Esophagus muscularis mucosa (tissue), 4 donors: ENCODE measurements at regions not wholly inside any gene's neighbourhood (a gene's known extent, or its start where the extent isn't known, plus 50 kb on each side); places are given as distances from the start of the nearest gene placed in this dataset.

Source experiments
- DNase-seq: peaks from one replicate; pipeline ENCODE4 v3.0.0-alpha.2; 2017; ENCODE audit errors: extremely low spot score
- H3K27ac ChIP-seq, 4 donors: fragments of 200-600 bp; sonication (generic); replicated peaks in 1 of 4; 1 replicate in 3 of 4; 2 replicates in 1 of 4; pipeline ENCODE4 v1.5.1; 2016 to 2019; ENCODE audit warnings: mild to moderate bottlenecking in 1 of 4
- H3K27me3 ChIP-seq, 4 donors: fragments of 200-600 bp; sonication (generic); one replicate each; pipeline versions ENCODE4 v1.5.1 to v1.6.0; 2016 to 2019
- H3K36me3 ChIP-seq, 4 donors: fragments of 200-600 bp; sonication (generic); one replicate each; pipeline ENCODE4 v1.5.1; 2016 to 2019
- H3K4me1 ChIP-seq, 4 donors: fragments of 200-600 bp; sonication (generic); one replicate each; pipeline ENCODE4 v1.5.1; 2016 to 2019
- H3K4me3 ChIP-seq, 4 donors: fragments of 200-600 bp; sonication (generic); 1 replicate in 2 of 4; 2 replicates in 2 of 4; pipeline ENCODE4 v1.5.1; 2016 to 2019; ENCODE audit warnings: mild to moderate bottlenecking in 4 of 4, moderate library complexity in 1 of 4
- H3K9me3 ChIP-seq, 4 donors: fragments of 200-600 bp; sonication (generic); 1 replicate in 3 of 4; 2 replicates in 1 of 4; pipeline ENCODE4 v1.5.1; 2016 to 2019
- EP300 ChIP-seq: sonication (generic); formaldehyde crosslinking; IDR thresholded peaks from one replicate; pipeline ENCODE4 v1.6.1; 2017; ENCODE audit warnings: antibody characterized with exemption
- POLR2A ChIP-seq: fragments of 450-650 bp; IDR thresholded peaks from one replicate; pipeline ENCODE4 v1.6.1; 2017; ENCODE audit warnings: antibody characterized with exemption, moderate library complexity, mild to moderate bottlenecking, low read depth
- POLR2AphosphoS5 ChIP-seq, 2 donors: sonication (generic); formaldehyde crosslinking; IDR thresholded peaks; one replicate each; pipeline ENCODE4 v1.6.1; 2017; ENCODE audit warnings: antibody characterized with exemption in 2 of 2
- WGBS: methylation state at CpG from one replicate; pipeline ENCODE4 v1.1.5; 2018; 5-methylcytosine and 5-hydroxymethylcytosine counted together
- intact Hi-C: fragments of 100-400 bp; cut with DNase I; formaldehyde crosslinking; loops from one replicate; pipeline ENCODE4 v1.15.1; 2023
- TF ChIP-seq, protein P1 (sequence below), 3 experiments: fragments of 200-600 bp in 2 of 3; fragments of 450-650 bp in 1 of 3; sonication (generic) in 2 of 3; IDR thresholded peaks; one replicate each; pipeline ENCODE4 v1.5.1; 2017 to 2019; ENCODE audit warnings: antibody characterized with exemption in 3 of 3, mild to moderate bottlenecking in 2 of 3, moderate library complexity in 1 of 3

DNA sequence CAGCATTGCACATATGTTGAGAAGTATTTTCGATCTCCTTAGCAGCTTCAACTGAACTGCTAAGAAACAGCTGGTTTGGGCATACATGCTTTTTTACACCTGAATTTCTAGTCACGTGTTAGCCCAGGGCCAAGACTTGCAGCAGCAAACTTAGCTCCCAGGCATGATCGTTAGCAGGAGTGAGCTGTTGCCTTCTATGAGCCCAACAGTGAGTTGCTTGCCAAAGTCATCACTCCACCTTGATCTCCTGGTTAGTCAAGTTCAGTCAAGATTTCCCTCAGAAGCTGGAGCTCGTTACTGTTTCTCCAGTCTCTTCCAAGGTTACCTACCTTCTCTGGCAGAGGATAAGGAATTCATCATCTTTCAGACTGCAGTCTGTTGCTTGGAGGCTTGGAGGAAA lies 100.4 kb upstream of the SEMA6D start:
- no peaks in the 10 kb centered on the region for H3K27me3 ChIP-seq
- H3K27ac ChIP-seq = no peak overlapping the region
- no peaks in the 10 kb centered on the region for H3K4me1 ChIP-seq
- TF ChIP-seq POLR2AphosphoS5 (IDR thresholded peaks at IDR 0.05) = no peak
- TF ChIP-seq, protein P1, sequence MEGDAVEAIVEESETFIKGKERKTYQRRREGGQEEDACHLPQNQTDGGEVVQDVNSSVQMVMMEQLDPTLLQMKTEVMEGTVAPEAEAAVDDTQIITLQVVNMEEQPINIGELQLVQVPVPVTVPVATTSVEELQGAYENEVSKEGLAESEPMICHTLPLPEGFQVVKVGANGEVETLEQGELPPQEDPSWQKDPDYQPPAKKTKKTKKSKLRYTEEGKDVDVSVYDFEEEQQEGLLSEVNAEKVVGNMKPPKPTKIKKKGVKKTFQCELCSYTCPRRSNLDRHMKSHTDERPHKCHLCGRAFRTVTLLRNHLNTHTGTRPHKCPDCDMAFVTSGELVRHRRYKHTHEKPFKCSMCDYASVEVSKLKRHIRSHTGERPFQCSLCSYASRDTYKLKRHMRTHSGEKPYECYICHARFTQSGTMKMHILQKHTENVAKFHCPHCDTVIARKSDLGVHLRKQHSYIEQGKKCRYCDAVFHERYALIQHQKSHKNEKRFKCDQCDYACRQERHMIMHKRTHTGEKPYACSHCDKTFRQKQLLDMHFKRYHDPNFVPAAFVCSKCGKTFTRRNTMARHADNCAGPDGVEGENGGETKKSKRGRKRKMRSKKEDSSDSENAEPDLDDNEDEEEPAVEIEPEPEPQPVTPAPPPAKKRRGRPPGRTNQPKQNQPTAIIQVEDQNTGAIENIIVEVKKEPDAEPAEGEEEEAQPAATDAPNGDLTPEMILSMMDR (IDR thresholded peaks at IDR 0.05) = no peak
- TF ChIP-seq POLR2A = no peak
- TF ChIP-seq EP300 = no peak
- no peaks in the 10 kb centered on the region for H3K36me3 ChIP-seq
- no peak overlapping the region for H3K4me3 ChIP-seq
- H3K9me3 ChIP-seq = no peaks in the 10 kb centered on the region
- DNase-seq = no peak
- intact Hi-C loops = no loop called here
- WGBS = 83% methylated on average over 4 of the region's 4 CpGs

DNA sequence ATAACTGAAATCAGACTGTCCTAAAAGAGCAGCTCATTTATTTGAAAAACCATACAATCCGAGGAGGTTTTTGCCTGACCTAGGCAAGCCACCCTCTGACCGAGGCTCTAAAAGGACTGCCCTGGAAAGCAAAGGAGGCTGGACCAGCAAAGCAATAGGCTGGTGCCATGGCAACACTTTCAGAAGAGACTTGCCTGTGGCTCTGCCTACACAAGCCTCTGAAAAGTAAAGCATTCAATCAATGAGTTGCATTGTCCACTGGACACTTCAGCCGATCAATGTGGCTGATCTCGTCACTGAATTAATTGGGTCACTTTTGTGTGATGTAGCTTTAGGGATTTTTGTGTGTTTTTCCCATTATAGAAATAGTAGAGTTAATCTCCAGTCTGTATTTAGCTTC lies 99.1 kb upstream of the SEMA6D start:
- no peak overlapping the region for H3K4me3 ChIP-seq
- H3K27ac ChIP-seq = no peak overlapping the region
- no peaks in the 10 kb centered on the region for H3K27me3 ChIP-seq
- H3K36me3 ChIP-seq = no peaks in the 10 kb centered on the region
- 86% methylated on average over 4 of the region's 4 CpGs for WGBS
- no peak for DNase-seq
- intact Hi-C loops = no loop called here
- no peaks in the 10 kb centered on the region for H3K4me1 ChIP-seq
- TF ChIP-seq POLR2A = no peak
- no peaks in the 10 kb centered on the region for H3K9me3 ChIP-seq

DNA sequence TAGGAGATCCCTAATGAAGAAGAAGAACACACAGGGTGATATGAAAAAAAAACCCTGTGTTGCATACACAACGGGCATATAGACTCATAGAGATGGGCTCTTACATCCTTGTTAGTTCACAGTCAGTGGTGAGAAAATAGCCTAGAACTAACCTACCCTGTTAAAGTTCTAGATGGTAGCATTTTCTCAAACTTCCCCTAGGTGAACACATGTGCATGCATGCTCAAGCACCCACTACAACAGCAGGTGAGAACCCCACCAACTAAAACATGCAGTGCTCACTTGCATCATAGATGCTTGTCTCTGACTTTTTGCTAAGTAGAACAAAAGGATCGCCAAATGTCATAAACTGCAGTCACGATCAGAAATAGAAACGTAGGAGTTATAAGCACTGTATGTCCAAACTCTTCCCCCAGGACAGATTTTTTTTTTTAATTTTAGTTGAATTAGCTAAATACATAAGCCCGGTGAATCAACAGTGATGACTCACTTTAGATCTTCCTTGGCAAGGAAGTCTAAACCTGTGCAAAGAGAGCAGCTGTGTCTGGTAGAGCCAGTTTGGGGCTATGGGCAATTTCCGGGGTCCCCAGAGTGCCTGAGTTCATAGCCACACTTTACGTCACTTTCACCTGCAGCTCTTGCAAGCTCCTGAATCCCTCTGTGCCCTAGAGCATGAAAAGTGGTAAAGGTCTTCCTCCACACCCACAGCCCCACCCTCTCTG lies 96.2 kb upstream of the SEMA6D start:
- DNase-seq = no peak
- Histone ChIP-seq H3K4me3 (no peak overlapping the region), H3K36me3 (no peaks in the 10 kb centered on the region), H3K9me3 (no peaks in the 10 kb centered on the region), H3K27ac (no peak overlapping the region), H3K27me3 (no peaks in the 10 kb centered on the region), H3K4me1 (no peaks in the 10 kb centered on the region)
- intact Hi-C loops = no loop called here
- 86% methylated on average over 7 of the region's 7 CpGs for WGBS
- TF ChIP-seq EP300 (no peak), POLR2AphosphoS5 (IDR thresholded peaks at IDR 0.05) (no peak), POLR2A (no peak)
- TF ChIP-seq, protein P1 (IDR thresholded peaks at IDR 0.05) = no peak

DNA sequence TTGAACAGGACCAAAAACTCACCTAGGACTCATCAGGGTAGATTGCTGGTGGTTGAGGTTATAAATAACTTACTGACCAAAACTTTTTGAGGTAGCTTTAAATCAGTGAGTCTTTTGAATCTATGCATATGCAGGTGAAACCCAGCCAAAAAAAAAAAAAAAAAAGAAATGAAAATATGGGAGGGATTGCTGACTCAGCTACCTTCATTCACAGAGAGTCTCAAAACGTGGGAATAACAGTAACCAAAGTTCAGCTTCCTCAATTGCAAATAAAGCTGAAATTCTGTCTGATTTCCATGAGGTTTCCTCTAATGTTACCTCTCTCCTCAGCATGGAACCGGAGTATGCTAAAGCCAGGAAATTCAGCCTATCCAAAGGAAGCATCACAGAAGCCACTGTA lies 95.2 kb upstream of the SEMA6D start:
- Histone ChIP-seq H3K4me1 (no peaks in the 10 kb centered on the region), H3K36me3 (no peaks in the 10 kb centered on the region), H3K9me3 (no peaks in the 10 kb centered on the region), H3K4me3 (no peak overlapping the region), H3K27ac (no peak overlapping the region), H3K27me3 (no peaks in the 10 kb centered on the region)
- TF ChIP-seq EP300 (no peak), POLR2AphosphoS5 (IDR thresholded peaks at IDR 0.05) (no peak), POLR2A (no peak)
- TF ChIP-seq, protein P1 (IDR thresholded peaks at IDR 0.05) = no peak
- DNase-seq = no peak
- 76% methylated on average over 2 of the region's 2 CpGs for WGBS
- intact Hi-C loops = no loop called here

DNA sequence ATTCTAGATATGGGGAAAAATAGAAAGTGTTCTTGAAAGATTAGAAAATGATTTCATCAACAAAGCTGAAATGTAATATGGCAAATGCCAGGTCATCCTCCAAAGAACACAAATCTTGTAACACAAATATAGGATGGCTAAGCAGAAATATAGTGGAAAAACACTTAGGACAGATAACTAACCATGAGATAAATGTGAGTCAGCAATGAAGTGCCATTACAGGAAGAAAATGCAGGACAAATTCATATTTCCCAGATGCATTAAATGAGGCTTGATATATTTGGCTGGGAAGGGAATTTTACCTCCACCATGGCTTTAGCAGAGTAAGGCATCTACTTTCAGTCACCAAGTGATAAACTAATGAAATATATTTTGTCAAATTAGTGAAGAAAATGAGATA lies 92.8 kb upstream of the SEMA6D start:
- DNase-seq = no peak
- no peaks in the 10 kb centered on the region for H3K27me3 ChIP-seq
- H3K27ac ChIP-seq = no peak overlapping the region
- H3K4me1 ChIP-seq = no peaks in the 10 kb centered on the region
- intact Hi-C loops = no loop called here
- no peaks in the 10 kb centered on the region for H3K9me3 ChIP-seq
- H3K4me3 ChIP-seq = no peak overlapping the region
- TF ChIP-seq POLR2A (no peak), POLR2AphosphoS5 (IDR thresholded peaks at IDR 0.05) (no peak), EP300 (no peak)
- TF ChIP-seq, protein P1 (IDR thresholded peaks at IDR 0.05) = no peak
- no peaks in the 10 kb centered on the region for H3K36me3 ChIP-seq
